GM21423 (cell line): ENCODE measurements at regions not wholly inside any gene's neighbourhood (a gene's known extent, or its start where the extent isn't known, plus 50 kb on each side); places are given as distances from the start of the nearest gene placed in this dataset.

Source experiments
- ATAC-seq: cut with Tn5 transposase; IDR thresholded peaks from one replicate; pipeline ENCODE4 v1.9.1; 2021; ENCODE audit warnings: mild to moderate bottlenecking, moderate library complexity; ENCODE audit not compliant: unreplicated experiment

- ATAC-seq: no peak
Observed at GRCh38 chr3:140809316-140809715, 131.5 kb downstream of the TRIM42 start.

- ATAC-seq: peak; percentile 96
Observed at GRCh38 chr3:140816372-140817195, 125.1 kb upstream of the SLC25A36 start.

GRCh38 chr3:140821493-140821892 is 120.1 kb upstream of the SLC25A36 start:
- no peak for ATAC-seq

GRCh38 chr3:140822401-140823047 is 119.1 kb upstream of the SLC25A36 start:
- no peak for ATAC-seq

GRCh38 chr3:140823106-140823505 is 118.5 kb upstream of the SLC25A36 start:
- ATAC-seq: no peak

- no peak for ATAC-seq
Observed at GRCh38 chr3:140827894-140828293, 113.7 kb upstream of the SLC25A36 start.

GRCh38 chr3:140828585-140828984 is 113.1 kb upstream of the SLC25A36 start:
- ATAC-seq: no peak

GRCh38 chr3:140829796-140830195 is 111.8 kb upstream of the SLC25A36 start:
- ATAC-seq: no peak

GRCh38 chr3:140830391-140830790 is 111.2 kb upstream of the SLC25A36 start:
- ATAC-seq: no peak

- ATAC-seq: no peak
Observed at GRCh38 chr3:140832883-140833282, 108.8 kb upstream of the SLC25A36 start.

GRCh38 chr3:140834266-140835037 is 107.2 kb upstream of the SLC25A36 start:
- ATAC-seq: no peak

GRCh38 chr3:140842984-140843649 is 98.5 kb upstream of the SLC25A36 start:
- ATAC-seq: peak; percentile 92

GRCh38 chr3:140843656-140844055 is 98.0 kb upstream of the SLC25A36 start:
- ATAC-seq: peak; percentile 5

GRCh38 chr3:140844072-140844471 is 97.6 kb upstream of the SLC25A36 start:
- ATAC-seq: no peak

- ATAC-seq: peak; percentile 41
Observed at GRCh38 chr3:140845882-140846281, 95.8 kb upstream of the SLC25A36 start.

GRCh38 chr3:140848666-140849065 is 93.0 kb upstream of the SLC25A36 start:
- ATAC-seq: no peak

- ATAC-seq: no peak
Observed at GRCh38 chr3:140850210-140850955, 91.3 kb upstream of the SLC25A36 start.

GRCh38 chr3:140854961-140855360 is 86.7 kb upstream of the SLC25A36 start:
- no peak for ATAC-seq

- ATAC-seq: no peak
Observed at GRCh38 chr3:140856905-140857304, 84.7 kb upstream of the SLC25A36 start.

GRCh38 chr3:140857993-140858392 is 83.6 kb upstream of the SLC25A36 start:
- no peak for ATAC-seq
